ENCODE measurements at regions not wholly inside any gene's neighbourhood (a gene's known extent, or its start where the extent isn't known, plus 50 kb on each side); places are given as distances from the start of the nearest gene placed in this dataset.

DNA sequence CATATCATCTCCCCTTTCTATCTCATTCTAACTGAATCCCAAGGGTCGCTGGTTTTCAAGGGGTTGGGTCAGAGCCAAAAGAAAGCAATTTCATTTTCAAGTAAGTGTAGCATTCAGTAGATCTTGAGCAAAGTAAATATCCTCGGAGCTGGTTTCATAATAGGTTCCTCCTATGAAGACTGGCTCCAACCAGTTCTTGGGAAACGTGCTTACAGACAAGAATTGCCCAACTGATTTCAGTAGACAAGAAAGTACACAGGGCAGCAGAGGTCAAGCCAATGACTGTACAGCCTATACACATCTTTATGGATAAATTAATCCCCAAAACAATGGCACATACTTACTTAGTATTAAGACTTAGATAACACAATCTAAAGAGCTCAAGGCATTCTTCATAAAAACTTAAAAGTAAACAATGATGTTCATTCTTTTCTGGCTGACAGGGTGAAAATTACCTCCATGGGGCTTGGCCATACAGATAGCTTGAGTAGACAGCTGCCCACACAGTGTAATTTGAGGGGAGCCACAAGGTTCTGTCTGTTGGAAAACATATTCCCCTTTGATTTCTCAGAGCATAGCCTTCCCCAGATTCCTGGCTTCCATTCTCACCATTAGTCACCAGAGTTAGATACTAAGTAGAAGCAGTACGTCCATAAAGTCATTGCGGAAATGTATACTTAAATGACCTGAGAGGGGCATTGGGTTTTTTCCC lies 163.9 kb downstream of the ARRDC3 start:
- no peak overlapping the region for H3K27ac ChIP-seq
- H3K4me3 ChIP-seq, result no peak overlapping the region
- no peaks in the 10 kb centered on the region for H3K27me3 ChIP-seq
- TF ChIP-seq, protein P1, sequence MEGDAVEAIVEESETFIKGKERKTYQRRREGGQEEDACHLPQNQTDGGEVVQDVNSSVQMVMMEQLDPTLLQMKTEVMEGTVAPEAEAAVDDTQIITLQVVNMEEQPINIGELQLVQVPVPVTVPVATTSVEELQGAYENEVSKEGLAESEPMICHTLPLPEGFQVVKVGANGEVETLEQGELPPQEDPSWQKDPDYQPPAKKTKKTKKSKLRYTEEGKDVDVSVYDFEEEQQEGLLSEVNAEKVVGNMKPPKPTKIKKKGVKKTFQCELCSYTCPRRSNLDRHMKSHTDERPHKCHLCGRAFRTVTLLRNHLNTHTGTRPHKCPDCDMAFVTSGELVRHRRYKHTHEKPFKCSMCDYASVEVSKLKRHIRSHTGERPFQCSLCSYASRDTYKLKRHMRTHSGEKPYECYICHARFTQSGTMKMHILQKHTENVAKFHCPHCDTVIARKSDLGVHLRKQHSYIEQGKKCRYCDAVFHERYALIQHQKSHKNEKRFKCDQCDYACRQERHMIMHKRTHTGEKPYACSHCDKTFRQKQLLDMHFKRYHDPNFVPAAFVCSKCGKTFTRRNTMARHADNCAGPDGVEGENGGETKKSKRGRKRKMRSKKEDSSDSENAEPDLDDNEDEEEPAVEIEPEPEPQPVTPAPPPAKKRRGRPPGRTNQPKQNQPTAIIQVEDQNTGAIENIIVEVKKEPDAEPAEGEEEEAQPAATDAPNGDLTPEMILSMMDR (IDR thresholded peaks at IDR 0.05), result no peak
- no peak for TF ChIP-seq POLR2A (IDR thresholded peaks at IDR 0.05)
- WGBS, 2 donors, result 64 to 68% methylated on average over 5 of the region's 5 CpGs
- intact Hi-C loops (cut with DNase I; ENCODE audit: low total_unique reads), result no loop called here
- peak; percentile 22 for DNase-seq
- H3K9me3 ChIP-seq, result no peaks in the 10 kb centered on the region
- no peaks in the 10 kb centered on the region for H3K4me1 ChIP-seq
- no peaks in the 10 kb centered on the region for H3K36me3 ChIP-seq (ENCODE audit: low read depth, missing control alignments)

DNA sequence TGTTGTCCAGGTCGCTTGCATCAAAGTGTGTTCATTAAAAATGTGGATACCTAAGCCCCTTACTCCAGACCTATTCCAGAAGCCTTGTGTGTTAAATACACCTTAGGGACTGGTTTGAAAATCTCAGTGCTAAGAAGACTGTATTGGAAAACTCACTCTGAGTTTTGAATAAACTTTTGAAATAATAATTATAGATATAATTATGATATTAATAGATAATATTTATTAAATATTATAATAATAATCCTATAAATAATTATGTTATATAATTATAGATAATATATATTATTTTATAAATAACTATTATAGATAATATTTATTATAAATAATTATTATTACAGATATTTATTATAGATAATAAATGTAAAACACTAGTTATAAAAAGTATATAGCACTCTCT lies 165.3 kb downstream of the ARRDC3 start:
- no peaks in the 10 kb centered on the region for H3K36me3 ChIP-seq (ENCODE audit: low read depth, missing control alignments)
- no peak overlapping the region for H3K4me3 ChIP-seq
- no peak overlapping the region for H3K27ac ChIP-seq
- no peaks in the 10 kb centered on the region for H3K9me3 ChIP-seq
- intact Hi-C loops (cut with DNase I; ENCODE audit: low total_unique reads), result no loop called here
- no peaks in the 10 kb centered on the region for H3K4me1 ChIP-seq
- H3K27me3 ChIP-seq, result no peaks in the 10 kb centered on the region
- TF ChIP-seq POLR2A (IDR thresholded peaks at IDR 0.05), result no peak
- TF ChIP-seq, protein P1 (IDR thresholded peaks at IDR 0.05), result no peak
- DNase-seq, result no peak
- 88 to 100% methylated on average over 1 of the region's 1 CpG for WGBS, 2 donors

DNA sequence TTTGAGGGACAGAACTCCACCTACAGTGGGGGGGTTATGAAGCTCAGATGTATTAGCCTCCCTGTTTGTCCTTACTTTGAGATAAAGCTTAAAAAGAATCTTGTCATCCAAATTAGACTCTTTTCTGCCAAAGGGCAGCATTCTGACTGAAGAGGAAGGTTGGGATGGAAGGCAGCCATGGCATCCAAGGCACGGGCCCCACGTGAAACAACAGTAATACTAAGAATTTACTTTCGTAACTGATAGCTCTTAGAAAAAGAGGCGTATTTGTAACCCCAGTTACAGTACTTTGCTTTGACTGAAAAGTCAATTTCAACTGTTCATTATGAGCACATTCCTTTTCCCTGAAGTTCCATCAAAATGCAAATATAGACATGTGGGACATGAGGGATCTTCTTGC lies 168.5 kb downstream of the ARRDC3 start:
- no peak for TF ChIP-seq POLR2A (IDR thresholded peaks at IDR 0.05)
- TF ChIP-seq, protein P1 (IDR thresholded peaks at IDR 0.05), result no peak
- Histone ChIP-seq H3K27ac (no peak overlapping the region), H3K27me3 (no peaks in the 10 kb centered on the region), H3K4me1 (peaks cover 13% of the 10 kb centered on the region), H3K36me3 (ENCODE audit: low read depth, missing control alignments) (no peaks in the 10 kb centered on the region), H3K9me3 (no peaks in the 10 kb centered on the region), H3K4me3 (no peak overlapping the region)
- no peak for DNase-seq
- WGBS, 2 donors, result 82 to 92% methylated on average over 4 of the region's 4 CpGs
- intact Hi-C loops (cut with DNase I; ENCODE audit: low total_unique reads), result no loop called here

Small RNA genes lying in the stretch of these regions (small RNA-seq; reads per million reads assigned to genes)
- gene RF00017 (0 reads per million in 2 donors), gene RNU4-90P (0 reads per million in 2 donors)
